ENCODE measurements at regions not wholly inside any gene's neighbourhood (a gene's known extent, or its start where the extent isn't known, plus 50 kb on each side); places are given as distances from the start of the nearest gene placed in this dataset.

DNA sequence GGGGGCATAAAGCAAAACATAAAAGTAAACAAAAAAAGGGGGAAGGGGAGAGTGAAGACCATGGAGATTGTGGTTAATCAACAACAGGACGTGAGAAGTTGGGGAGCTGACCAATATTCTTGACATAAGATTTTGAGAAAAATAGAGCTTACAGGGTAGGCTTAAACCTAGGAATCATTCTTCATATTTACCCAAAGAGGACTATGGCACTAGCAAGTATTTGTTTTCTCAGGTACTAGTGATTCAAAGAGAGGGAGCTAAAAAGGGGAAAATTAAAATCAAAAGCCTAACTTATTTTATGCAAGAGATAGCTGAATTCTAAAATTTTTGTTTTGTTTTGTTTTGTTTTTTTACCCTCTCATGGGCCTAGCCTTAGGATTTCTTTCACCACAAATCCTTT is 427.5 kb downstream of the PIK3R1 start:
- TF ChIP-seq, protein P1, sequence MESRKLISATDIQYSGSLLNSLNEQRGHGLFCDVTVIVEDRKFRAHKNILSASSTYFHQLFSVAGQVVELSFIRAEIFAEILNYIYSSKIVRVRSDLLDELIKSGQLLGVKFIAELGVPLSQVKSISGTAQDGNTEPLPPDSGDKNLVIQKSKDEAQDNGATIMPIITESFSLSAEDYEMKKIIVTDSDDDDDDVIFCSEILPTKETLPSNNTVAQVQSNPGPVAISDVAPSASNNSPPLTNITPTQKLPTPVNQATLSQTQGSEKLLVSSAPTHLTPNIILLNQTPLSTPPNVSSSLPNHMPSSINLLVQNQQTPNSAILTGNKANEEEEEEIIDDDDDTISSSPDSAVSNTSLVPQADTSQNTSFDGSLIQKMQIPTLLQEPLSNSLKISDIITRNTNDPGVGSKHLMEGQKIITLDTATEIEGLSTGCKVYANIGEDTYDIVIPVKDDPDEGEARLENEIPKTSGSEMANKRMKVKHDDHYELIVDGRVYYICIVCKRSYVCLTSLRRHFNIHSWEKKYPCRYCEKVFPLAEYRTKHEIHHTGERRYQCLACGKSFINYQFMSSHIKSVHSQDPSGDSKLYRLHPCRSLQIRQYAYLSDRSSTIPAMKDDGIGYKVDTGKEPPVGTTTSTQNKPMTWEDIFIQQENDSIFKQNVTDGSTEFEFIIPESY (IDR thresholded peaks at IDR 0.05; ENCODE audit: extremely low read depth, insufficient replicate concordance, low read length): no peak
- TF ChIP-seq FOSL1 (IDR thresholded peaks at IDR 0.05; ENCODE audit: low read depth) (no peak), CBX3 (IDR thresholded peaks at IDR 0.05; ENCODE audit: low read depth) (no peak), EZH2 (IDR thresholded peaks at IDR 0.05) (no peak), POLR2A (IDR thresholded peaks at IDR 0.05; ENCODE audit: borderline replicate concordance, extremely low read depth, insufficient read depth, insufficient read length) (no peak), SP1 (IDR thresholded peaks at IDR 0.05; ENCODE audit: low read depth) (no peak), TCF7L2 (IDR thresholded peaks at IDR 0.05; ENCODE audit: borderline replicate concordance, extremely low read depth, insufficient read depth, insufficient read length) (no peak), CEBPB (IDR thresholded peaks at IDR 0.05; ENCODE audit: low read depth) (no peak), ZFX (IDR thresholded peaks at IDR 0.05) (no peak), RAD21 (IDR thresholded peaks at IDR 0.05; ENCODE audit: low read depth) (no peak), SIN3A (IDR thresholded peaks at IDR 0.05; ENCODE audit: low read depth) (no peak)
- TF ChIP-seq, protein P2, sequence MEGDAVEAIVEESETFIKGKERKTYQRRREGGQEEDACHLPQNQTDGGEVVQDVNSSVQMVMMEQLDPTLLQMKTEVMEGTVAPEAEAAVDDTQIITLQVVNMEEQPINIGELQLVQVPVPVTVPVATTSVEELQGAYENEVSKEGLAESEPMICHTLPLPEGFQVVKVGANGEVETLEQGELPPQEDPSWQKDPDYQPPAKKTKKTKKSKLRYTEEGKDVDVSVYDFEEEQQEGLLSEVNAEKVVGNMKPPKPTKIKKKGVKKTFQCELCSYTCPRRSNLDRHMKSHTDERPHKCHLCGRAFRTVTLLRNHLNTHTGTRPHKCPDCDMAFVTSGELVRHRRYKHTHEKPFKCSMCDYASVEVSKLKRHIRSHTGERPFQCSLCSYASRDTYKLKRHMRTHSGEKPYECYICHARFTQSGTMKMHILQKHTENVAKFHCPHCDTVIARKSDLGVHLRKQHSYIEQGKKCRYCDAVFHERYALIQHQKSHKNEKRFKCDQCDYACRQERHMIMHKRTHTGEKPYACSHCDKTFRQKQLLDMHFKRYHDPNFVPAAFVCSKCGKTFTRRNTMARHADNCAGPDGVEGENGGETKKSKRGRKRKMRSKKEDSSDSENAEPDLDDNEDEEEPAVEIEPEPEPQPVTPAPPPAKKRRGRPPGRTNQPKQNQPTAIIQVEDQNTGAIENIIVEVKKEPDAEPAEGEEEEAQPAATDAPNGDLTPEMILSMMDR (IDR thresholded peaks at IDR 0.05 in 2 of 3, conservative IDR thresholded peaks at IDR 0.05 in 1 of 3; ENCODE audit: borderline replicate concordance in 1 of 3, insufficient read depth in 1 of 3, low read depth in 2 of 3, low read length in 2 of 3): no peak

Measured in HCT116 (cell line).